GM19043 (cell line): ENCODE measurements at regions not wholly inside any gene's neighbourhood (a gene's known extent, or its start where the extent isn't known, plus 50 kb on each side); places are given as distances from the start of the nearest gene placed in this dataset.
A peak's percentile ranks its signal among the peaks of the same experiment; 100 is the strongest.
"Not testable (repeated sequence)": the region's sequence is repeated elsewhere in the genome, so short reads cannot be mapped to it uniquely, and the experiment has no call there.

Experiments
- ATAC-seq: cut with Tn5 transposase; IDR thresholded peaks from one replicate; pipeline ENCODE4 v1.9.1; 2021; ENCODE audit warnings: low read depth; ENCODE audit not compliant: unreplicated experiment

- ATAC-seq, result not testable (repeated sequence)
These were observed 62.8 kb downstream of the ARHGAP11B start for GRCh38 chr15:30688684-30689083.

- not testable (repeated sequence) for ATAC-seq
These were observed 64.2 kb downstream of the ARHGAP11B start for GRCh38 chr15:30690153-30690552.

- not testable (repeated sequence) for ATAC-seq
These were observed 69.9 kb downstream of the ARHGAP11B start for GRCh38 chr15:30695811-30696210.

- ATAC-seq, result peak; percentile 71
These were observed 70.7 kb downstream of the ARHGAP11B start for GRCh38 chr15:30696439-30697314.

DNA sequence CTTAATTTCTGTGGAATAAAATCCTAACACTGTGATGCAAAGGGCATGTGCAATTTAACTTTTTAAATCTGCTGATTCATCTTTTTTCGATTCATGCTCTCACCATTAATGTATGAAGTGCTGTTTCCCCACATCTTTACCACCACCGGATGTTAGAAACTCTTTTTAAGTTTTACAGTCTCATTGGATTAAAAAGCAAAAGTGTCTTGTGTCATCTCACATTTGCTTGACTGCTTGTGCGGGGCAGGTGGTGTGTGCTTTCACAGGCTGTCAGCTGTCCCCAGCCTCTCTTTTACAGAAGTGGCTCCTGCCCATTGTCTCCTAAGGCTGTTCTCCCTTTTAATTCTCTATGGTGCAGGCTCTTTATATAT lies 71.4 kb downstream of the ARHGAP11B start:
- peak; percentile 67 for ATAC-seq

DNA sequence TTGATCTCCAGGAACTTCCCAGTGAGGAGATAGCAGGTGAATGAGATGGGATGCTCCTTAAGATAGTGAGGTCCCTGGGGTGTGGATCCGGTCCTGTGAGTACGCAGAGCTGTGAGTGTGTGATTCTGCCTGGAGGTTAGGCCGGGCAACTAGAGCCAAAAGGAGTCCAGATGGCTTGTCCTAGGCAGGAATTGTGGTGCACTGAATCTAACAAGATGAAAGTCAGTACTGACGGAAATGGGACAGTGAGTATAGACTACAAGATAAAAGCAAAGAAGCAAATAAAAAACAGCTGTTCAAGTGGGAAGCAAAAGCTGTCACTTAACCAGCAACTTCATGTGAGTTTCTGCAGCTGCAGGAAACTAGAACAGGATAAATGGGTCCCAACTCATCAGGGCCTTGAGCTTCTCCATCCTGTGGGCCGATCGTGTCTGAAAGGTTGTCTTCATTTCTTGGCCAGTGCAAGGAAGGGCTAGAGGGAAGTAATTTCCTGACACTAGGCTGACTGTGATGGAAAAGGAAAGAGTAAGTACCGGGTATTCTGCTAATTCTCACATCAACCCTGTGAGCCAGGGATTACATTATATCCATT lies 74.2 kb downstream of the ARHGAP11B start:
- ATAC-seq, result not testable (repeated sequence)

GRCh38 chr15:30707976-30708685 lies 82.2 kb downstream of the ARHGAP11B start:
- not testable (repeated sequence) for ATAC-seq

GRCh38 chr15:30708809-30709208 lies 82.9 kb downstream of the ARHGAP11B start:
- not testable (repeated sequence) for ATAC-seq

GRCh38 chr15:30718038-30718643 lies 92.2 kb downstream of the ARHGAP11B start:
- peak; percentile 70 for ATAC-seq

DNA sequence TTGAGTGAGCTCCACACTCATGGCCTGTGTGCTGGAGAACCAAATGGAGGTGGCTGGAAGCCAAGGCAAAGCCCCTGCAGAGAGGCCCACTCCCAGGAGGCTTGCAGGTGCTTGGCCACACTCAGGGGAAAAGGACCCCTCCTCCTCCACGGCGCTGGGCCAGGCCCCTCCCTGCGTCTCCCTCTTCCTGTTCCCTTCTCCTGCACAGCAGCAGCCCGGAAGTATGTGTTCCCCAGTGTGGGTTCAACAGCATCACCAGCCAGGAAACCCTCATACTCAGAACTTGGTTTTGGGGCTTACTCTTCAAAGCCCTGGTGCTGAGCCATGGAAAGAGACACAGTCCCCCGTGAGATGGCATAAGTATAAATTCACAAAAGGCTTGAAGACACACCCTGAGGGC lies 93.4 kb downstream of the ARHGAP11B start:
- not testable (repeated sequence) for ATAC-seq

DNA sequence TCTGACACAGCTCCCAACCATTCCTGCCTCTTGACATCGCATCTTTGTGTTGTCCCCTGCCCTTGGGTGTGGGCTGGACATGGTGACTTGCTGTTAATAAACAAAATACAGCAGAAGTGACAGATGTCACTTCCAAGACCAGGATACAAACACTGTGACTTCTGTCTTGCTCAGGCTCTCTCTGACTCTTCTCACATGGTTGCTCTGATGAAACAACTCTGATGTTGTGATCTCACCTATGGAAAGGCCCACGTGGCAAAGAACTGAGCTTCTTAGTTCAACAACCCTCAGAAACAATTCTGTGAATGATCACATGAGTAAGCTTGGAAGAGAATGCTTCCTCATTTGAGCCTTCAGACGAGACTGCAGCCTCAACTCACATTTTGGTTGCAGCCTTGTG lies 94.9 kb downstream of the ARHGAP11B start:
- ATAC-seq, result not testable (repeated sequence)

DNA sequence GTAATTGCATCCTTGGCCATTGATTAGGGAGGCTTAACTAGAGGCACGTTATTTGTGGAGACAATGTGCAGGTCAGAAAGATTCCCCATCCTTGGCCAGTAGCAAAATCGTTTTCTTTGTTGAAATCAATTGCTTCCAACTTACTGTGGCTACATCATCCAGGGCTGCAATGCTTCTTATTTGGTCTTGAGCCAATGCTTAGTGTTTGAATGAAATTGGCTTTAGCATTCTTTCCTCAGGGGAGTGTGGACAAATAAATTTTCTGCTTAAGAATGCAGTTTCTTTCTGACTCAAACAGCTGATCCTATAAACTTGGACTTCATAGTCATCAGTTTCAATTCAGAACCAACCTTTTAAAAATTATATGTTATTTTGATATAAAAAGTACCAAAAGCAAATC lies 95.6 kb downstream of the ARHGAP11B start:
- ATAC-seq, result not testable (repeated sequence)

DNA sequence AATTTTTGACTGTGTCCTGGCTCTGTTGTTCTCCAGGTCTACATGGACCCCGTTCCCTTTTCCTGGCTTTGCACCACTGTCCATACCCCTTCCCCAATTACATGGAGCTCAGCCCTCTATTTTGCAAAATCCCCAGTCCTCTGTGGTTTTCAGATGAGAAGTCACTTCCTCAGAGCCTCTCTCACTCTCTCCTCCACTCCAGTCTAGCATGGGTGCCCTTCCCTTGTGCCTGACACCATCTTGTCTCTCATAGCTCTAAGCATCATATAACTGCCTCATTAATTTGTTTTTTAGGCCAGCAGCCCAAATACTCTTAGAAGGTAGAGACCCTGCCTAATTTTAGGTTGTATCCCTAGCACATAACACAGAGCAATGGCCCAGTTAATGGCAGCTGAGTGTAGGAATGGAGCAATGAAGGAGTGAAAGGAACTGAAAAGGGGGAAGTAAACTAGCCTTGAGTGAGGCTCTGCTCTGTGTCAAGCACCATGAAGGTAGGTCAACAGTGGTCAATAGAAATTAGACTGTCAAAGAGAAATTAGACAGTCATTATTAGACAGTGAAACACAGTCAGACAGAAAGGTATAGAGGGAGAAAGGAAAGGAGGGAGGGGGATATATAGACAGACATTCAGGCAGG lies 97.7 kb downstream of the ARHGAP11B start:
- not testable (repeated sequence) for ATAC-seq

GRCh38 chr15:30729880-30730590 lies 104.1 kb downstream of the ARHGAP11B start:
- not testable (repeated sequence) for ATAC-seq

GRCh38 chr15:30730633-30731032 lies 104.7 kb downstream of the ARHGAP11B start:
- not testable (repeated sequence) for ATAC-seq

GRCh38 chr15:30732100-30732499 lies 106.2 kb downstream of the ARHGAP11B start:
- ATAC-seq, result not testable (repeated sequence)

- ATAC-seq, result not testable (repeated sequence)
These were observed 110.1 kb downstream of the ARHGAP11B start for GRCh38 chr15:30735884-30736564.

GRCh38 chr15:30742796-30743195 lies 116.9 kb downstream of the ARHGAP11B start:
- ATAC-seq, result not testable (repeated sequence)

DNA sequence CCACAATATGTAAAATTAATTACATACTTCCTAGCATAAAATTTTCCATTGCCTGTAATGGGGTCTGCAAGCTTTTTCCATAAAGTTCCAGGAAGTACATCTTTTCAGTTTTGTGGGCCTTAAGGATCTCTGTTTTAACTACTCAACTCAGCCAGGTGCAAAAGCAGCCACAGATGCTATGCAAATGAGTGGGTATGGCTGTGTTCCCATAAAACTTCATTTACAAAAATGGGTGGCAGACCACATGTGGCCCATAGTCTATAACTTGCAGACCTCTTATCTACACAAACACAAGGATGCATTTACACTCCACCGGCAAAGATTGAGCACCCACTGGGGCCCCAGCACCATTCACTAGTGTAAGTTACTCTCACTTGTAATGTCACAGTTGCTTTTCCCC lies 123.1 kb downstream of the ARHGAP11B start:
- not testable (repeated sequence) for ATAC-seq
